Subcutaneous abdominal adipose tissue (tissue), 5 donors: ENCODE measurements at regions not wholly inside any gene's neighbourhood (a gene's known extent, or its start where the extent isn't known, plus 50 kb on each side); places are given as distances from the start of the nearest gene placed in this dataset.

Experiments used
- H3K27ac ChIP-seq: one replicate; pipeline ENCODE4 v1.7.0; 2013; ENCODE audit warnings: low read depth, mild to moderate bottlenecking, inconsistent platforms, low read length, moderate library complexity
- H3K27me3 ChIP-seq, 5 donors: one replicate each; pipeline ENCODE4 v1.7.0; 2013; ENCODE audit warnings: low read length in 5 of 5, inconsistent platforms in 1 of 5; ENCODE audit not compliant: control insufficient read depth in 5 of 5, insufficient read depth in 4 of 5
- H3K36me3 ChIP-seq, 5 donors: one replicate each; pipeline ENCODE4 v1.7.0; 2013; ENCODE audit warnings: low read length in 5 of 5; ENCODE audit not compliant: control insufficient read depth in 5 of 5, insufficient read depth in 5 of 5
- H3K4me1 ChIP-seq, 5 donors: one replicate each; pipeline ENCODE4 v1.7.0; 2013; ENCODE audit warnings: low read length in 5 of 5, mild to moderate bottlenecking in 3 of 5, moderate library complexity in 1 of 5; ENCODE audit not compliant: control insufficient read depth in 5 of 5, insufficient read depth in 5 of 5
- H3K4me3 ChIP-seq, 5 donors: one replicate each; pipeline ENCODE4 v1.7.0; 2013; ENCODE audit warnings: low read length in 5 of 5, low read depth in 1 of 5
- H3K9ac ChIP-seq, 5 donors: one replicate each; pipeline ENCODE4 v1.7.0; 2013; ENCODE audit warnings: low read length in 5 of 5, mild to moderate bottlenecking in 4 of 5, moderate library complexity in 3 of 5
- H3K9me3 ChIP-seq, 5 donors: one replicate each; pipeline ENCODE4 v1.7.0; 2013; ENCODE audit warnings: low read length in 5 of 5; ENCODE audit not compliant: control insufficient read depth in 5 of 5
- donor health status: healthy.
- donor health status: healthy.
- donor health status: healthy.
- donor health status: healthy.
- donor health status: healthy.

GRCh38 chr4:35872273-35872672, 372.0 kb downstream of the ARAP2 start:
- Histone ChIP-seq H3K4me1 (no peaks in the 10 kb centered on the region), H3K9me3 (no peaks in the 10 kb centered on the region), H3K27me3 (no peaks in the 10 kb centered on the region), H3K4me3 (no peak overlapping the region), H3K36me3 (no peaks in the 10 kb centered on the region), H3K9ac (no peak overlapping the region), H3K27ac (no peak overlapping the region)

- no peak overlapping the region for H3K4me3 ChIP-seq
- H3K27me3 ChIP-seq: no peaks in the 10 kb centered on the region
- H3K36me3 ChIP-seq: no peaks in the 10 kb centered on the region
- no peak overlapping the region for H3K9ac ChIP-seq
- no peak overlapping the region for H3K27ac ChIP-seq
- H3K4me1 ChIP-seq: no peaks in the 10 kb centered on the region
- no peaks in the 10 kb centered on the region for H3K9me3 ChIP-seq
Measured at GRCh38 chr4:35879479-35879878, 364.8 kb downstream of the ARAP2 start.

- Histone ChIP-seq H3K4me1 (no peaks in the 10 kb centered on the region), H3K27ac (no peak overlapping the region)
Measured at GRCh38 chr4:35883108-35883507, 361.2 kb downstream of the ARAP2 start.

DNA sequence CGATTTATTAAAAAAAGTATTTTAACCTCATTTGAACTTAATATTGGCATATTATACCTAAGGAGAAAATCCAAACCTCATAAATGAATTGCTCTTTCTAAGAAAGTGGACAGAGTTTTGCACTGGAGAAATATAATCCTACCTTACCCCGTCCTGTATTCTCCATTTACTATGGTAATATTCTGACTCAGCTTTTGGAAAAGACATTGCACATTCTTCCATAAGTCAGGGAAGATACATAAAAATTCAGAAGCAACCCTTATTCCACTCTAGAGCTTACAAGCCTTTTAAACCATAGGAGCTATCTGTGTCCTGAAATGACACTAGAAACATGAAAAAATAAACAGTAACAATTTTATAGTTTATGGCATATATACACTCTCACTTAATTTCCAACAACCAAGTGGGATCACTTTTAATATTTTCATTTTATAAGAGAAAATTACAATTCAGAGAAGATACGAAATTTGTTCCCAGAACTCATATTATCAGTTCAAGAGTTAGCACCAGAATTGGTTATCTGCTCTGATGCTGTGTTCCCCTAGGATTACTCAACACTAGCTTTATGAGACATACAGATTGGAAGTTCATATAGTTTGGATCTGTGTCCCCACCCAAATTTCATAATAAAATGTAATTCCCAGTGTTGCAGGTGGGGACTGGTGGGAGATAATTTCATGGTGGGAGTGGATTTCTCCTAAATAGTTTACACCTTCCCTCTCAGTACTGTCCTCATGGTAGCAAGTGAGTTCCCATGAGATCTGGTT, 359.4 kb downstream of the ARAP2 start:
- H3K27me3 ChIP-seq: no peaks in the 10 kb centered on the region

More at GRCh38 chr4:35883108-35883507, 361.2 kb downstream of the ARAP2 start:
- Histone ChIP-seq H3K27me3 (no peaks in the 10 kb centered on the region), H3K9me3 (peaks cover 0 to 4% (median 0%) of the 10 kb centered on the region in 5 donors), H3K4me3 (no peak overlapping the region), H3K36me3 (no peaks in the 10 kb centered on the region), H3K9ac (no peak overlapping the region)

GRCh38 chr4:35897808-35898207, 346.5 kb downstream of the ARAP2 start:
- Histone ChIP-seq H3K27me3 (no peaks in the 10 kb centered on the region), H3K36me3 (no peaks in the 10 kb centered on the region), H3K4me1 (no peaks in the 10 kb centered on the region), H3K9ac (no peak overlapping the region), H3K4me3 (no peak overlapping the region), H3K9me3 (no peaks in the 10 kb centered on the region), H3K27ac (no peak overlapping the region)

More for the DNA sequence above, 359.4 kb downstream of the ARAP2 start:
- Histone ChIP-seq H3K27ac (no peak overlapping the region), H3K36me3 (no peaks in the 10 kb centered on the region), H3K9me3 (peaks cover 0 to 4% (median 0%) of the 10 kb centered on the region in 5 donors), H3K4me1 (no peaks in the 10 kb centered on the region), H3K9ac (no peak overlapping the region), H3K4me3 (no peak overlapping the region)

DNA sequence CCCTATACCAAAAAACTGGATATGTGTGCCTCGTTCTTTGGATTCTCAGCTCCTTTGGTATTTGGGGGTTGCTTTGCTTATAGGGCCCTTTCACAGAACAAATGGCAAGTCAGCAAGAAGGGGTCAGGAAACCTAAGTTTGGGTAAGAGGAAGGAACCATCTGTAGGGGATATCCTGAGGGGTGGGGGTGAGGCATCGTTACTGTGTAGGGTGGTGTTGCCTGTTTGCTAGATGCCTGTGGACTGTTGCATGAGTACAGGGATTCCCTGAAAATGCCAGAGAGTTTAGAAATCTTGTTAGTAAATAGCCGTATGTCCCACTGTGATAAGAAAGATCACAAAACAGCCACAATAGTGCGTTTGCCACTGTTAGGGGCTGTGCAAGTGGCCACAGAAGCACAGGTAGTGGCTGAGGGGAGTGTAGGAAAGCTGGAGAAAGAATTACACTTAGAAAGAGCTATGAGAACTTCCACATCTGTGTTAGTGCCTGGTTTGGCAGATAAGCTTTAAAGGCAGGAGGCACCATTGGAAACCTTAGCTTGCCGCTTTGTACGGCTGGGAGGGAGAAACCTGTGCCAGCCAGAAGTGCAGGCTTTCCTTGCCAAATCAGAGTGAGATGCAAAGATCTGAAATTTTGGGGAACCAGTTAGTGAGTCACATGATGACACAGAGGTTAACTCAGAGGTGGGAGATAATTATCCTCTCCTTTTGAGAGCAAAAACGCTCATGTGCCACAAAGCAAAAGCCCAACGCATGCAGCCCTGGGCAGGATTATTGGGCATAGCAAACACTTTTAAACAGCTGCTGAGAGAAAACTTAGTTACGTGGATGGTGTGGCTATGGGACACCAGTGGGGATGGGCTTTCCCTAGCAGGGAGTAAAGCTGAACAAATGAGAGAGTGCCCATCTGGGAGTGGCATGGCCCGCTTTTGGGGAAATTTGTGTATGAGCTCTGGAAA, 343.7 kb downstream of the ARAP2 start:
- no peak overlapping the region for H3K9ac ChIP-seq
- H3K9me3 ChIP-seq: no peaks in the 10 kb centered on the region
- H3K4me3 ChIP-seq: no peak overlapping the region
- no peaks in the 10 kb centered on the region for H3K4me1 ChIP-seq
- no peaks in the 10 kb centered on the region for H3K36me3 ChIP-seq
- no peak overlapping the region for H3K27ac ChIP-seq
- no peaks in the 10 kb centered on the region for H3K27me3 ChIP-seq

GRCh38 chr4:35912174-35912573, 332.1 kb downstream of the ARAP2 start:
- H3K27ac ChIP-seq: no peak overlapping the region
- H3K27me3 ChIP-seq: no peaks in the 10 kb centered on the region
- H3K9me3 ChIP-seq: no peaks in the 10 kb centered on the region
- H3K36me3 ChIP-seq: no peaks in the 10 kb centered on the region
- H3K4me1 ChIP-seq: no peaks in the 10 kb centered on the region
- H3K4me3 ChIP-seq: no peak overlapping the region
- no peak overlapping the region for H3K9ac ChIP-seq

- no peaks in the 10 kb centered on the region for H3K27me3 ChIP-seq
Measured at GRCh38 chr4:35918491-35918977, 325.8 kb downstream of the ARAP2 start.

GRCh38 chr4:35925806-35926205, 318.5 kb downstream of the ARAP2 start:
- Histone ChIP-seq H3K4me1 (no peaks in the 10 kb centered on the region), H3K27me3 (no peaks in the 10 kb centered on the region), H3K9ac (no peak overlapping the region), H3K36me3 (no peaks in the 10 kb centered on the region), H3K9me3 (no peaks in the 10 kb centered on the region), H3K27ac (no peak overlapping the region), H3K4me3 (no peak overlapping the region)

More at GRCh38 chr4:35918491-35918977, 325.8 kb downstream of the ARAP2 start:
- no peaks in the 10 kb centered on the region for H3K36me3 ChIP-seq
- H3K9me3 ChIP-seq: no peaks in the 10 kb centered on the region
- no peak overlapping the region for H3K27ac ChIP-seq
- no peak overlapping the region for H3K9ac ChIP-seq
- H3K4me1 ChIP-seq: peaks cover 0 to 11% (median 0%) of the 10 kb centered on the region in 5 donors
- no peak overlapping the region for H3K4me3 ChIP-seq

DNA sequence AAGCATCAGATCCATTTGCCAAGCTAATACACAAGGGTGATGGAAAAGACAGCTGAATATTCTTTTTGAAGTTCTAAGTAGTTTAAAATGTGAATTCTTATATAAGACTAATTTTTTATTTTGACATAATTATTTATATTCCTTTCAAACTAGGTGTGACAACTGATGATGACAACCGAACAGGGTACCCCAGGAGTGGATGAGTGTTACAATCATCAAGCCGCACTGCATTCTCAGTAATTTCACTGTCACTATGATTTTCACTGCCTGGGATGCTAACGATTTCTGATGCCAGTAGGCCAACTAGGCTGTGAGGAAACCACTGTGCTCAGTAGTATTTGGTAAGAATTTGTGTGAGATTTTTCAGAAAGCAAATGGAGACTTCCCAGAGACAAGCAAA, 317.5 kb downstream of the ARAP2 start:
- Histone ChIP-seq H3K27ac (no peak overlapping the region), H3K9me3 (no peaks in the 10 kb centered on the region), H3K4me3 (no peak overlapping the region), H3K4me1 (no peaks in the 10 kb centered on the region), H3K9ac (no peak overlapping the region), H3K36me3 (no peaks in the 10 kb centered on the region), H3K27me3 (no peaks in the 10 kb centered on the region)
